Fibroblast of skin of abdomen (primary cell): ENCODE measurements at regions not wholly inside any gene's neighbourhood (a gene's known extent, or its start where the extent isn't known, plus 50 kb on each side); places are given as distances from the start of the nearest gene placed in this dataset.
"Not testable (repeated sequence)": the region's sequence is repeated elsewhere in the genome, so short reads cannot be mapped to it uniquely, and the experiment has no call there.

Experiments used
- DNase-seq: peaks from one replicate; pipeline ENCODE4 v3.0.0-alpha.2; 2013

DNA sequence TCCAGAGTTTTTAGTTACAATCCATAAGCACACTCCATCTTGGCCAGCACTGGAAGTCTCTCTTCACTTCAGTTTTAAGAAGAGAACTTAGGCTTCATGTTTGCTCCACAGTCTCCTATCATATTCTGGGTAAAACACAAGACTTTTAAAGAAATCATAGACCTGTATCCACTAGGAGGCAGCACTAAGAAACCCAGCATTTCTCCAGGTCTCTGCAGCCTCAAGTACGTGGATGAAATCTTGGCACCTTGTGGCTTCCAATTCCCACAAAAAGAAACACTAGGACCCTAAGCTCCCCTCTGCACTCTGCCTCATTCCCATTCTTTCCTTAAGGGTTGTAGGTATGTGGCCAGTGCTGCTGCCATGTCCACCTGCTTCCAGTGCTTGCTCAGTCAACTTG, 367.3 kb upstream of the CASK start:
- DNase-seq: no peak

DNA sequence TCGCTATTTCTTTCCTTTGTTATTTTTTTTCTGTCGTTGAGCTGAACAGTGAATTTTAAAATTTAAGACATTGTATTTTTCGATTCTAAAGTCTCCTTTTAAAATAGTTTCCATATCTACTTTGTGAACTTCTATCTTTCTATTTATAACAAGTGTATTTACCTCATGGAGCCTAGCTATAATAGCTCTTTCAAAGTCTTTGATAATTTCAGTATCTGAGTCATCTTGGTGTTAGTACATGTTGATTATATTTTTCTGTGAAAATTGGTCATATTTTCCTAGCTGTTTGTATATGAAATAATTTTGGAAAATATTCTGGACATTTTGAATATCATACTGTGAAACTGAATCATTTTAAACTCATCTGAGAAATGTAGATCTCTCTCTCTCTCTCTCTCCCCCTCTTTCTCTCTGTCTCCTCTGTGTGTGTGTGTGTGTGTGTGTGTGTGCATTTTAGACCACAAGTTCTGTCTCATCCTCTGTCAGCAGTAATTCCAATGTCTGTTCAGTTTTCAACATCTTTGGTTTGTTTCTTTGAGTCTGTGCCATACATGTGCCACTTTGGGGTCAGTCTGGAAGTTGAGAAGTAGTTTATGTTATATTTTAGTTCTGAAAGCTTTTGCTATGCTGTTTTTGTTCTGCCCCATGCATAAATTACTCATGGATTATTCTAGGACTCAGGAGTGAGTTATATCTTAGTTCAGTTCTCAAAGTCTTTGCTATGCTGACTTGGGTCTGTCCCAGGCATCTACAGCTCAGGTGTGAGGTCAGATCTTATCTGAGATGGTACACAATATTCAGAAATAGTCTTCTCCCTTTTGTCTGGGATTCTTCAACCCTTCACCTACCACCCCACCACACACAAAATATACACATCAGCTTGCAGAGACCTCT, 366.4 kb upstream of the CASK start:
- DNase-seq: no peak

DNA sequence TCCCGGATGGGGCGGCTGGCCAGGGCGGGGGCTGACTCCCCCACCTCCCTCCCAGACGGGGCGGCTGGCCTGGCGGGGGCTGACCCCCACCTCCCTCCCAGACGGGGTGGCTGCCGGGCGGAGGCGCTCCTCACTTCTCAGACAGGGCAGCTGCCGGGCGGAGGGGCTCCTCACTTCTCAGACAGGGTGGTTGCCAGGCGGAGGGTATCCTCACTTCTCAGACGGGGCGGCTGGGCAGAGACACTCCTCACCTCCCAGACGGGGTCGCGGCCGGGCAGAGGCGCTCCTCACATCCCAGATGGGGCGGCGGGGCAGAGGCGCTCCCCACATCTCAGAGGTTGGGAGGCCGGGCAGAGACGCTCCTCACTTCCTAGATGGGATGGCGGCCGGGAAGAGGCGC, 362.3 kb upstream of the CASK start:
- not testable (repeated sequence) for DNase-seq

DNA sequence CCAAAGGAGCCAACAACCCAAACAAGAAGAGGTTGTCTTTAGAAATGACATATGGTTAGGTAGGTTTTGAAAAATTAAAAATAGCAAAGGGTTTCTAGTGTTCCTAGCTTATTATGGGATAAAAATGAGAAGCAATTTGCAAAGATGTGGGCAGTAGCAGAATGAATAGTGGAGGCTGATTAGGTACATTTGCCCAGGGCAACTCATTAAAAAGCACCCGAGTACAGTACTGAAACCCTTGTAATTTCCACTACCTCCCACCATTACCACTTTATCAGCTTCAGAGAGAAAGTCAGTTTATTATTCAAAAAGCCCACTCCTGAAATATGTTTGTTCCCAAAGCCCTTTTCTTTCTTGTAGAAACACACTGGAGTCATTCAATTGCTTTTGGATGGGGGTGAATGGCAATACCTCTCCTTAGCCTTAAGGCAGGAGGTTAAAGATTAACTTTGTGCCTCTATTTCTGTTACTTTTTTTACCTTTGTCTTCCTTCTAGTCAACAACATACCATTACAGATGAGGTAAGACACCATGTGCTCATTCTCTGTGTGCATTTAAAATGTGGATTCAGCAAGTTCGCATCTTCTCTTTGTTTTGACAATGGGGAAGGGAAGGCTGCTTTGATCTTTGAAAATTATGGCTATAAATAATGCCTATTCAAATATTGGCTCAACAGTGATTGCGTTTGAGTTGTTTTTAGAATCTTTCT, 353.8 kb upstream of the CASK start:
- DNase-seq: no peak

GRCh38 chrX:42274151-42274550, 350.8 kb upstream of the CASK start:
- no peak for DNase-seq

- no peak for DNase-seq
These were observed 350.0 kb upstream of the CASK start for GRCh38 chrX:42273387-42273786.

DNA sequence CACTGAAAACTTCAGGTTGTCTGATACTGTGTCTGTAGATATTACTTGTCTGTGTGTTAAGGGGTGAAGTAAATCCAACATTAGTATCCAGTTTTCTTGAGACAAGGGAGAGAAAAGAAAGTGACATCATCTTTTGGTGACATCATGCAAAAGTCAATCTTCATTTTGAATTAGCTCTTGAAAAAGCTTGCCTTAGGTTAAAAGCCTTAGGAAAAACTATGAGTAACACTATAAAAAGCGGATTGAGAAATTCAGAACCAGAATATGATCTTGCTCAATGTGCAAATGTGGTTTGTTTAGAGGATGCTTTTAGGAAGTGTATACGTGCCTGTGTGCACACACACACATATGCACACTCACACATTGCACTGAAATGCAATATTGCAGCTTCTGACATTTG, 345.8 kb upstream of the CASK start:
- peak; percentile 59 for DNase-seq

DNA sequence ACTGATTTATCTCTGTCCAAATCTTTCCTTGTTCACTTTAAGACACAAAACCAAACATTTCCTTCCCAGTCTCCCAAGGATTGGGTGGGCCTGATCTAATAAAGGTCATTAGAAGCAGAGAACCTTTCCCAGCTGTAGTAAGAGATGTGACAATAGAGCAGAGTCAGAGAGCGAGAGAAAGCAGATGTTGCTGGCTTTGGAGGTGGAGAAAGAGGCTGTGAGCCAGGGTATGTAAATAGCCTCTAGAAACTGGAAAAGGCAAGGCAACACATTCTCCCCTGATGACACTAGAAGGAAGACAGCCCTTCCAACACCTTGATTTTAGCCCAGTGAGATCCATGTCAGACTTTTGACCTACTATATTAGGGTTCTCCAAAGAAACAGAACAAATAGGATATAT, 337.5 kb upstream of the CASK start:
- no peak for DNase-seq

- no peak for DNase-seq
These were observed 324.9 kb upstream of the CASK start for GRCh38 chrX:42248226-42248625.

DNA sequence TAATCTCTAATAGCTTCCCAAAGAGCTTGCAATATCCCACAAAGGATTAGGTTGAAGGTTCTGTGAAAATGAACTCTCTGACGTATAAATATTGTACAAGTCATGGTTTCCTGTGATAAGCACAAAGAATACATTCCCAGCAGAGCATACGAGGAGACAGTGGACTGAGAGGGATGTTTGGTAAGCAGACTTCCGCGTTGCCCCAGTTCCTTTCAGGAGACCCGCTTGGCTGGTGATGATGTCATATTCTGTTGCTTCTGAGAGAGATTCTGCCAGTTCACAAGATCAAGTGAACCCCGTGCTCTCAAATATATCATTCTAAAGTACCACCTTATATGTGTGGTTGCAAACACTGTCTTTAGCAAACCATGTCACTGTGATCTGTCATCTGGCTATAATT, 323.9 kb upstream of the CASK start:
- peak; percentile 8 for DNase-seq

DNA sequence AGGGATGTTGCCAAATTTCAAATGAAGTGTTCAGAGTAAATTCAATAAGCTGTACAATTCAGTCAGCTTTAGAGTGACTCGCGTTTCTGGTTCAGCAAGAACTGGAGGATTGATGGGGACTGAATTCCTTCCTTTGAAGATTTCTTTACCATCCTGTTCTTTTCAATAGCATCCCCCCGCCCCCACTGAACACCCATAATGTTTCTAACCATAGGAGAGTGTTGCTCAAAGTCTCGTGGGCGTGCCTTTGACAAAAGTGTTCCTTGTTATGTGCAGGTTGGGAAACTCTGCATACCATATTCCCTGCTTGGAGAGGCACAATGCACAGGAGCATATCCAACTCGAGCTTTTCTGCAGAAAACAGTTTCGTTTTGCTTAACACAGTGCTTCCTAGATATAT, 323.5 kb upstream of the CASK start:
- peak; percentile 4 for DNase-seq

DNA sequence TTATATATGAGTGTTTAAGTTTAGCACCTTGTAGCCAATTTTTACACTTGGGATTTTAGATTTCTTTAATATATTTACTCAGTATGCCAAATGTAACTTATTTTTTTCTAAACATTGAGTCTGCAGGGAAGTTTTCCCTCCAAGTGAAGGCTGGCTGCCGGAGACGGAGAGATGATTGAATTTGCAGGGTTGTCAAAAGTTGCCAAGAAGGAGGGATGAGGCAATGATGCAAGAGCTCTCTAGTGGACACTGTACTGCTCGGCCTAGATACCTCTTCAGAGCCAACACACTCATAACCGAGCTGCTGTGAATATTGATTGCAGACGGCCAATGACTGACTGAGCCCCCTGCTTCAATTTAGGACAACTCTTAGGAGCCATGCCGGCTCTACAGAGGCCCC, 318.6 kb upstream of the CASK start:
- DNase-seq: no peak

DNA sequence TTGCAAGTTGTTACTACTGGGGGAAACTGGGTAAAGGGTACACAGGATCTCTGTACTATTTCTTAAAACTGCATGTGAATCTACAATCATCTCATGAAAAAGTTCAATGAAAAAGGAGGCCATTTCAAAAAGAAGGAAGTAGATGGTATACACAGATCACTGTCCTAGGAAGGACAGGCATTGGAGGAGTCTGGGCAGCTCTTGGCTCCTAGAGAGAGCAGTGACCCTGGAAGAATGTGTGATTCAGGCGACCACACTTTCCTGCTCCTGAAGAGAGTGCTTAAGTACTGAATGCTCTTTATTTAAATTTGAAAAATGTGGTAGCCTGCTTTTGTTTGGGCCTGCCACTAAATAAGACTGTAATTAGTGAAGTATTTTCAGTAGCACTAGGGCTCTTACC, 318.1 kb upstream of the CASK start:
- peak; percentile 0 for DNase-seq

DNA sequence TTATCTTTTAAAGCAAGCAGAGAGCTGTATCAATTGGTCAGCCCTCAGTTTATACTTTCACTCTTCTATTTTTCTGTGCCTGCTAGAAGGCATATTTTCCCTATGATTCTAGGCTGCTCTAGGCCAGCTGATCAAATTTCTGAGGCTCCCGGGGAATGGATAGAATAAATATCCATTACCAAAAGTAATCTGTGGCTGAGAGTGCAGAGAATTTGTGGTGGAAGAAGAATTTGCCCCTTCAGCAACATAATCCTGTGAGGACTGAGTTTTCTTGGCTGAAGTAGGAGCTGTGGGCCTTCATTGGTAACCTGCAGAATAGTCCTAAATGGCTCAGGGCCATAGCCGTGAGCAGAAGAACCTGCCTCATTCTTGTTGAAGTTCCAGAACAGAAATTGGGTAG, 314.6 kb upstream of the CASK start:
- peak; percentile 10 for DNase-seq

GRCh38 chrX:42229533-42229932, 306.2 kb upstream of the CASK start:
- no peak for DNase-seq

GRCh38 chrX:42220666-42221065, 297.3 kb upstream of the CASK start:
- DNase-seq: no peak

DNA sequence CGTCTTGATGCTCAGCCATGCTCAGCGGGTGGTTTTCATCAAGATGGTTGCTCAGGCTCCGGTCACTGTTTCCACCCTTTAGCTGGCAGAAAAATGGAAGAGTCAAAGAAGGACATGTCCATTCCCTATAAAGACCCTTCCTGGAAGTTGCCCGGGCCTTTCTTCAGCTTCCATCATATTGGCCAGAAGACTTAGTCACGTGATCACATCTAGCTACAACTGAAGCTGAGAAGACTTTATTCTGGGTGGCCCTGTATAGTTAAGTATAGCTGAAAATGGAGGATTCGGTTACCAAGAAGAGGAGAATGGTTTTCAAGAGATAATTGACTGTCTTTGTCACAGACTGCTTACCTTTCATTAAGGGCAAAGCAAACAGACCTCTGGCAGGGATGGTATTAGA, 296.7 kb upstream of the CASK start:
- DNase-seq: no peak

- DNase-seq: peak; percentile 4
These were observed 295.9 kb upstream of the CASK start for GRCh38 chrX:42219231-42219630.

- no peak for DNase-seq
These were observed 272.2 kb upstream of the CASK start for GRCh38 chrX:42195506-42195905.

DNA sequence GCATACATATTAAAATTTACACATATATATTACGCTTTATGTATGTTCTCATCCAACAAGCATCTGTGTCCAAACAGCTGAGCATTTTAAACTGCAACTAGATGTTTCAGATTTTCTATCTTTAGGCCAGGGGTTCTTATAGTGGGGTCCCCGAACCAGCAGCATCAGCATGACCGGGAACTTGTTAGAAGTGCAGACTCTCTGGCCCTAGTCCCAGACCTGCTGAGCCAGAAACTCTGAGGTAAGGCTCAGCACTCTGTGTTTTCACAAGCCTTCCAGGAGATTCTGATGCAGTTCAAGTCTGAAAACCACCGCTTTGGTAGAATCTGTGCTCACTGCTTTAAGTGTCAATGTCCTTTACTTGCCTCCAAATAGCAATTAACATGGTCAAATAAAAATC, 266.2 kb upstream of the CASK start:
- no peak for DNase-seq

GRCh38 chrX:42188730-42189129, 265.4 kb upstream of the CASK start:
- no peak for DNase-seq

DNA sequence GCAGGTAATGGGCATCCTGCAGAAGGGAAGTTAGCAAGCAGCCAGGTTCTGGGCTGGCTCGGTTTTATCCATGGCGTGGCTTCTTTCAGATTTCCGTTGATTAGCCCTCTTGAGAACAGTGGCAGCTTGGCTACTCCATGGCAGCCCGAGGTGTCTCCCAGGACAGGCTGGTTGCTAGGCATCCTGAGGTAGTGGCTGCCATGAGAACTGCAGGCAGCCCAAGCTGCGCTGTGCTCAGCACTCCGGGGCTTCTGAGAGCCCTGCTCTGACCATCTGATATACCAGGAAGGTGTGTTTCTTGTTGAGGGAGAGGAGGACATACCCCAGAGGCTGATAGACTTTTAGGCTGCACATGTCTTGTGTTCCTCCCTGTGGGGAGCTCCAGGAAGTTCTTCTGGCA, 253.4 kb upstream of the CASK start:
- no peak for DNase-seq

- no peak for DNase-seq
These were observed 252.5 kb upstream of the CASK start for GRCh38 chrX:42175843-42176242.

DNA sequence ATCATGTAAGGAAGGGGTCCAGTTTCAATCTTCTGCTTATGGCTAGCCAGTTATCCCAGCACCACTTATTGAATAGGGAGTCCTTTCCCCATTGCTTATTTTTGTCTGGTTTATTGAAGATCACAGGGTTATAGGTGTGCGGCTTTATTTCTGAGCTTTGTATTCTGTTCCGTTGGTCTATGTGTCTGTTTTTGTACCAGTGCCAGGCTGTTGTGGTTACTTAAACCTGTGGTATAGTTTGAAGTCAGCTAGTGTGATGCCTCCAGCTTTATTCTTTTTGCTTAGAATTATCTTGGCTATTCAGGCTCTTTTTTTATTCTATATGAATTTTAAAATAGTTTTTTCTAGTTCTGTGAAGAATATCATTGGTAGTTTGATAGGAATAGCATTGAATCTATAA, 234.6 kb upstream of the CASK start:
- DNase-seq: not testable (repeated sequence)
